ENCODE measurements at regions not wholly inside any gene's neighbourhood (a gene's known extent, or its start where the extent isn't known, plus 50 kb on each side); places are given as distances from the start of the nearest gene placed in this dataset.

DNA sequence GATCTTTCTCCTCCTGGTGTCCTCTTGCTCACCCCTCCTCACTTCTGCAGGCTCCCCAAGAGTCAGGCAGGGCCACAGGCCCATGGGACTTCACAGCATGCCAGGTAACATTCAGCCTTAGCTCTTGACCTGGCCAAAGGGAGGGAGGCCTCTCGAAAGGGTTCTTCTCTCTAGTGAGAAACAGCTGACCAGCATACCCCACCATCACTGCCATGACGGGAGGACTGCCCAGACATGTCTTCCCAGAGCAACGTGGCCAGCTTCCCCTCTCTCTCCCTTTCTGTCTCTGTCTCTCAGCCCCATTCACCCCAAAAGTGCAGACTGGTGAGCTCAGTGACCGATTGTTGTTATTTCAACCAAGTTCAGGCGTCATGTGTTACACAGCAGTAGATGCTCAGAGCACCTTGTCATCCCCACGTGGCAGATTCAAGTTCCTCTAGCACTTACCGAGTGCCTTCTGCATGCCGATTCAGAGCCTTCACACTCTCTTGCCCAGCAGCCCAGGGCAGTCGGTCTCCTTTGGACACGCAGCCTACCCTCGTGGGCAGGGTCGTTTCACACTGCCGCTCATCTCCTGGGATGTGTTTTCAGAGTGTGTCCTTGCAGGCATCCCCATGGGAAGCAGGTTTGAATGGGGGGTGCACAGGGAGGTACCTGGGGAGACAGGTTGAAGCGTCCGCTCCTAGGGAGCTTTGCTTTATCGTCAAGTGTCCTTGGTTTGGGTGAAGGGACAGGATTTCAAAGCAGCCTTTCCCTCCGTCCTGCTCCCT is 259.9 kb downstream of the NDUFA10 start:
- DNase-seq, result no peak

DNA sequence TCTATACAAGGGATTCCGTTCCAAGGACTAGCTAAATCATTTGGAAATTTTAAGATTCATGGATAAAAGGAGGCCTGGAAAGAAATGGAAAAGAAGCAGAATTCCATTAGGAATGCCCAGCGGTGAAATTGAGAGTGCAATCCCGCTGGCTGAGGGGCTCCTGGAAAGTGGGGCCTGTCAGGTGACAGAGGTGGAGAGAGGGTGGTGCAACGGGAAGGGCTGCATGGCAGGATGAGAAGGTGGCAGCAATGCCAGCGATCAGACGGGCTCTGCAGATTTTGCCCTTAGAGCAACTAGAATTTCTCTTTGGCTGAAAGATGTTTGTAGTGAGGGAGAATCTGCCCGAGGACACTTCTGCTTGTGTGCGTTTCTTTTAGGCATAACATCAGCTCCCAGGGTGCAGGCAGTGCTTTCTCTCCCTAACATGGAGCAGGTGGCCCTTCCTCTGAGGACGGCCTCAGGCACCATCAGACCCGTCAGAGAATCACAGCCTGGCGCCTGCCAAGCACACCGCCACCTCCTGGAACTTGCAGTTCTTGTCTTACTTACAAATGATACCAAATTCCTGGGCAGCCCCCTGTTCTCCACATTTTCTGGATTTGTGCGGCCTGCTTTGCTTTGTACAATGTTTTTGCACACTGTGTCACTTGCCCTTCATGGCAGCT is 261.6 kb downstream of the NDUFA10 start:
- peak in 1 of 3 donors; percentile 20 for DNase-seq

DNA sequence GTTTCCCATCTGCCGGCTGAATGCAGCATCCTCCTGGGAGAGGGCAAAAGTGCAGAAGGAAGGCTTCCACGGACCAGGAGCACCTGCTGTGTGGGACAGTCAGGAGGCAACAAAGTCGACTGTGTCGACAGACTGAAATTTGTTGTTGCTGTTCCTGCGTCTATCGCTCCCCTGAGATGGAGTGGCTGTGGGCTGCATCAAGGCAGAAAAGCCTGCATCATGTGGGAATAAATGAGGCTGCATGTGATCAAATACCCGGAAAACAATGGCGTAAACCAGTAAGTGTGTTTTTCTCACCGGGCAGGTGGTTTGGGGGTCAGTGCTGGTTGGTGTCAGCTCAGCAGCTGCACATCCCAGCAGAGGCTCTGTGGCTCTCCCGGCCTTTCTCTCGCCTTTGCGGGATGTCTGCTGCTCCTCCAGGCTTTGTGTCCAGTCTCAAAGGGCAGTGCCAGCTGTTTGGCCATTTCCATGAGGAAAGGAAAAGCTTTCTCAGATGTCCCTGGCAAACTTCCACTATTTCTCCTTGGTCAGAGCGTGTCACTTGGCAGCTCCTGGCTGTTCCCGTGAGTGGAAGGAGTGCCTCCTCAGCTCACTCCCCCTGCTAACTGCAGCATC is 262.4 kb downstream of the NDUFA10 start:
- DNase-seq, result peak in 1 of 3 donors; percentile 67

DNA sequence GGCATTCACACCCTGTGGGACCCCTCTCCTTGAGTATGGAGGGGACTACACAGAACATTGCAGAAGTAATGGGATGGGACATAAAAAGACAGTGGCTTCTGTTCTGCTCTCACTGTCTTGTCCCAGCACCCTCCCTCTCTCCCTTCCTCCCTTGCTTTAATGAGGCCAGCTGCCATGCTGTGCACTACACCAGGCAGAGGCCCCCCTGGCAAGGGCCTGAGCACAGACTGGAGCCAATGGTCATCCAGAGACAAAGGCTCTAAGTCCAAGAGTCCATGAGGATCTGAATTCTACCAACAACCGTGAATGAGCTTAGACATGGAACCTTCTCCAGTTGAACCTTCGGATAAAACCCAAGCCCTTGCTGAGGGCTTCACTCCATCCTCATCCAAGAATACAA is 263.0 kb downstream of the NDUFA10 start:
- DNase-seq, result no peak

DNA sequence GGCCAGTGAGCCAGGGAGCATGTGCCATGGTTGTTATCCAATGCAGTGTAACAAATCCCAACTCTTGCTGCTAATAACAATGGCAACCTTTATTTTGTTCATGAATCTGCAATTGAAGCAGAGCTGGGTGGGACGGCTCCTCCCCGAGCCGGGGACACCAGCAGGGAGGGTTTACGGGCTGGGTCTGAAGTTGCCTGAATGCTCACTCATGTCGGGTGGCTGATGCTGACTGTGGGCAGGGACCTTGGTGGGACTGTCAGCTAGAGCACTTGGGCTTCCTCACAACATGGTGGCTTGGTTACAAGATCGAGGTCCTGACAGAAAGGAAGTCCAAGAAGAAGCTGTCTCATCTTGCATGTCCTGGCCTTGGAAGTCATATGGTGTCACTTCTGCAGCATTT is 264.5 kb downstream of the NDUFA10 start:
- DNase-seq, result no peak

DNA sequence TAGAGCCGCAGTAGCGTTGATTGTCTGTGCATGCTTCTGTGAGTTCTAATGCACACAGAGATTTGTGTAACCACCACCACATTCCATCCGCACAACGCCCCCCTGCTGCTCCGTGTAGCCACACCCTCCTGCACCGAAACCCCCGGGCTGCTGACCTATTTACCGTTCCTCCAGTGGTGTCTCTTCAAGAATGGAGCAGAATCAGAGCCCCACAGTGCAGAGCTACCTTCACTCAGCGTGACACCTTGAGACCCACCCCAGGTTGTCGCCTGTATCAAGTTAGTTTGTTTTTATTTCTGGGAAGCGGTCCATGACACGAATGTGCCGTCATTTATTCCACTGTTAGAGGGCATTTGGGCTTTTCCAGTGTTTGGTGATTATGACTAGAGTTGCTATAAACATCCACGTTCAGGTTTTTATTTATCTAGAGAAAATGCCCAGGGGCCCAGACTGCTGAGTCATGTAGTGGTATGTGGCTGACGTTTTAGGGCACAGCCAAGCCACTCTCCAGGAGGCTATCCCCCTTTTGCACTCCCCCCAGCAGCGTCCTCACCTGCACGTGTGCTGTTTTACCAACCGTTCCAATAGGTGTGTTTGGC is 266.8 kb downstream of the NDUFA10 start:
- DNase-seq, result no peak

DNA sequence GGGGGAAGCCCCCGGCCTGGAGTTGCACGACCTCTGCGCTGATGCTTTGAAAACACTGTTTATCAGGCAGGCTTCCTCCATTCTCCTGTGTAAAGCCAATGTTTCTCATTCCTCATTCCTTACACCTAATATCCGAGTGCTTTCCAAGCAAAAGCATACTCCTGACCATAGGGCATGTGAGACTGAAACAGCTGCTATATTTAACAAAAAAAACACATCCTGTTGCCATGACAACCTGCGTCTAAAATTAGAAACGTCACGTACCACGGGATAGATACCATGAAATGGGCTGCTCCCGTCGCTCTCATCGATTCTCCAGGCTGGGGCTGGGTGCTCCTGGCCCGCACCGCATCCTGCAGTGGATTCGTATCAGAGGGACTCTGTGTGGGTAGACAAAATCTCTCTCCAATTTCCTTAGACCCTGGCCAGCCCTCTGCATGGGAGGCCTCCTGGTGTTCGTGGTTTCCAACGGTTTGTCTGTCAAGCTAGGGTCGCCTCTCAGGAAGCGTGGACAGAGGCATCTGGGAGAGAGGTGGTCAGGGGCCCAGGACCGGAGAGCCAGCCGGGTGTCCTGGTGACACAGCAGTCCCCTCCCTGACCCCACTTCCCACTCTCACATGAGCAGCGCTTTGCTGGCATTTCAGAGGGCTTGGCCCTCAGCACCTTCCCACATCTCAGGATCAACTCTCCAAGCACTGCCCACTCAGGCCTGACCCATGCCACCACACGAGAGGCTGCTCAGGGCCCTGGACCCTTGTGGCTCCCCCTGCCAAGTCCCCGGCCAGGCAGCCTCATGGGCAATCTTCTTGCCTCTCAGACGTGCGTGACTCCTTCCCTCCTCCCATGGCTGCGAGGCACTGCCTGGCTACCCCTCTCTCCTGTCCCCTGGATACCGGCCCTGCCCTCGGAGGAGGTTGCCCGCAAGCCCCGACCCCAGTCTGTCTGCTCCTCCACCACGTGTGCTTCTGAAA is 268.1 kb downstream of the NDUFA10 start:
- DNase-seq, result peak; percentile 60 to 93 (median 85)

DNA sequence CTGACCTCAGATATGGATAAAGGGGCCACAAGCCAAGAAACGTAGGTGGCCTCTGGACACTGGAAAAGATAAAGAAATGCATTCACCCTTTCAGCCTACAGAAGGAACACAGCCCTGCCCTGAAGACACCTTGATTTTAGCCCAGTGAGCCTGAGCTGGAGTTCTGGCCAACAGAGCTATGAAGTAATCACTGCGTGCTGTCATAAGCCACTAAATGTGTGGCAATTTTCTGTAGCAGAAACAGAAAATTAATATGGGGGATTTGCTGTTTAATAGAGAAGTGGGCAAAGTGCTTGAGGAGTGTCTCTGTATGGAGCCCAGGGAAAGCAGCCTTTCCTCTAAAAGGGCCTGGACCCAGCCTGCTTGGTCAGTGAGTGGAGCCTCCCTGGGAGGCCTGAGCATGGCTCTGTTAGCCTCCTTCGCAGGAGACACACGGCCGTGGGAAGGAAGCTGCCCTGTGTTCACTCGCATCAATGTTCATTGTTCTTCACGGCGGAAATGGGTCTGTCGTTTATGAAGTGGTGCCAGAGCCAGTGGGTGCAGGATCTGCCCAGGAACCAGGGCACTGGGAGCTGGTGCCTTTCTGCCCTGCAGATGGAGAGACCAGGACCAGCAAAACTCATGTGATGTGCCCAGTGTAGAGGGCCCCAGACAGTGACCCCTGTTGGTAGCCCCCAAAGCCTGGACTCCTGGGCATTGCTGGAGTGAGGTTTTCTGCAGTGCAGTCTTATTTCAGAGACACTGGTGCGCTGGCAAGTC is 268.9 kb downstream of the NDUFA10 start:
- no peak for DNase-seq

DNA sequence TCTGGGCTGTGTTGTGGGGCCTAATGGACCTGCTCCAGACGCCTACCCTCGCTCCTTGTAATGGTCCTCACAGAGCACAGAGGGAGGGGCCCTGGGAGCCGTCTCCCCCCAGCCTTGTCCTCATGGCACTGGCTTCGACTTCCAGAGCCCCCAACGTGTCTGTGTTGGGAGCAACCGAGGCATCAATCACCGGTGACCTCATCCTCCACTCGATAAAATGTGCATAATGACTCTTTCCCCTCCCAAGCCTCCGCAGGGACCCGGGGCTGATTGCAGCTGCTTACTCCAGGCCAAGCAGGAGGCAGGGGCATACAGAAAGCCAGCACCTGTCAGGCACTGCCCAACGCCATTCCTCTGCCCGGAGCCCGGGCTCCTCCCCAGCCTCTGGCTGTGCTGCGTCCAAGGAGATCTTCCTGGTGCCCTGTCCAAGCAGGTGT is 271.7 kb downstream of the NDUFA10 start:
- no peak for DNase-seq

DNA sequence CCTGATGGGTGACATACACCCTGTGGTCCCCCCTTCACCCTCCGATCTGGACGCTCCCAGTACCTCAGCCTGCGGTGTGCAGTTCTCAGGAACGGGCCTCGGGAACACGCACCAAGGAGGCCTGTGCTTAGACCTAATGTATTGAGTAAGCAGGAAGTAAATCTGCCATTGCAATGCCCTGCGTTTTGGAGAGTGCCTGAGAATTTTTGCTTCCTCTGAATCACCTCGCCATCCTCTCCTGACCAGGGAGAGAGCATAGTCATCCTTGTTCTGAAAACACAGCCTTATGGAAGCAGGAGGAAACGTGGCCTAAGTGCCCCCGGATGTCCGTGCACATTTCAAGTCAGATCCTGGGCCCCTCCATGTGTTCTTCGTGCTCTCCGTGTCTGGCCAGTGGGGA is 272.2 kb downstream of the NDUFA10 start:
- no peak for DNase-seq

DNA sequence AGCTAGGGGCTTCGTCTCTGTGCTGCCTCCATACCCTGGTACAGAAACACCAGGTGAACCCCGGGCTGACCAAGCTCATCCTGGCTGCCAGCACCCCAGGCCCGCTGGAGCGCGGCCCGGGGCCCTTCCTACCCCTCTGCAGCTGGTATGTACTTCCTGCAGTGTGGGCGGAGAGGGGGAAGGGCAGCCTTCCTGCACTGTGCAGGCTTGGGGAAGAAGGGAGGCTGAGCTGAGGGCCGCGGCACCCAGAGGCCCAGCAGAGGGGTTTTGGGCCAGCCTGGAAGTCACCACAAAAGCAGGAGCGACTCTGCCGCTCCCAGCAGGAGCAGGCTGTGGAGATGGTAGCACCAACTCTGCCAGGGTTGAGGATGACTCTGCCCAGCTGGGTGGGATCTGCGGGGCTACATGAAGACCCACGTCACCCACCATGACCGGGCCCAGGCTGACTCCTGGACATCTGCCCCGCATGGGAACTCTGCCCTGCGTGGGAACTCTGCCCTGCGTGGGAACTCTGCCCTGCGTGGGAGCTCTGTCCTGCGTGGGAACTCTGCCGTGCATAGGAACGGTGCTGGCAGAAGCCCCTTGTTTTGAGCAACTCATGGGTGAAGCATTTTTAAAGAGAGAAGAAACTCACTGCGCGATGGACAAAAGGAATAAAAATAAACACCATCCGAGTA is 273.3 kb downstream of the NDUFA10 start:
- DNase-seq, result peak in 2 of 3 donors; percentile 53 to 75

DNA sequence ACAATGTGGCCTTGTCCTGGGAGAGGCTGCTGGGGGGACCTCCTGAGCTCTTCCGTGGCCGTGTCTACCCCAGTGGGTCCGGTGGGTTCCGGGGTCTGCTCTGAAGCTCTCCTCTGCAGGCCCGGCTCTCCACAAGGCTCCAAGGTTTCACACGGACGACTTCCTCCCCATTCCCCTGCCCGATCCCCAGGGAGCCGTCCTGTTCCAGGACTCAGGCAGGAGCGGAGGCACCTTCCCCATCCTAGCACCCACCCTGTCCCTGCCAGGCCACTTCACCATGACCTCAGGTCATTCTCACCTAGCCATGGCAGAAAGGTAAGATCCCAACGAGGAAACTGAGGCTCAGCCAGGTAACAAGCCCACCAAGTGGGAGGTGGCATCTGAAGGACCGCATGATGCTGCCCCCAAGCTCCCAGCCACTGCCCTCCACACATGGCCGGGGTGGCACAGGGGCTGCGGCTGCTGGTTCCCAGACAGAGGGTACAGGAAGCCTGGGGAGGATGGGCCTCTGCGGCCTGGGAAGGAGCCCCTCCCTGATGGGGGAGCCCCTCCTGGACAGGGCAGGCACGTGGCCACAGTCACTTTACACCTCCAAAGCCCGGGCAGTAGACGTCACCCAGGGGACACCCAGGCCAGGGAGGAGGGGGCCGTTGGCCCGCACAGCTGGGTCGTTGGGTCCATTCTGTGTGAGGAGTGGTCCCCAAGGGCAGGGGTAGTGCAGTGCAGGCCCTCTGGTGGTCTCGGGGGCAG is 274.0 kb downstream of the NDUFA10 start:
- DNase-seq, result no peak

DNA sequence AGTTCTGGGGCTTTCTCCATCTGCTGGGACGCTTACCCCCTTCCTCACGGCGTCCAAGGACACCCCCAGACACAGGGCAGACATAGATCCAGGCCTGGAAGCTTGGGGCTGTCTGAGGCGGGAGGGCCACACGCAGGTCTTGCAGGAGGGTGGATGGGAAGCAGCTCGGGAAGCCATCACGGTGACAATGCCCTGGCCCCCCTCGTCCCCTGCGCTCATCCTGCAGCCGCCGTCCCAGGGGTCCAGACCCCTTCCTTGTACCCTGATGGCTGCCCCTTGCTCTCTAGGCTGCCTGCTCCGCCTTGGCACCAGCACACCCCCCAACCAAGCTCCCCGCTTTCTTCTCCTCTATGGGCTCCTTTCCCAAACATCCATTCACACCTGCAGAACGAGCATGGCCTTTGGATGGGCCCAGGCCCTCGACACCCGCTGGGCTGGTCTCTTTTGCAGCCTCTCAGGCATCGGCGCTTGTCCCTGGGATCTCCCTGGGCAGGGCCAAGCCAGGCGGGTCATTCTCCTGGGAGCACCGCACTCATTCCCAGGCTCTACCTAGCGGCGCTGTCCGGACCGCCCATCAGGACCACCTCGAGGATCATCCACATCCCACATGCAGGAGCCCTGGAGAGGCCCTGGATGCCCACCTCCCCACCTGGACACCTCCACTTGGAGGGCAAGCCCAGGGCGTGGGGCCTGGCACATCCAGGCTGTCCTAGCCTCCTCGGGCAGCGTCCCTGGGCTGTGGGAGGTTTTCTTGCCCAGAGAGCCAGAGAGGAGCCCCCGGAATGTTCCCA is 274.9 kb downstream of the NDUFA10 start:
- no peak for DNase-seq

DNA sequence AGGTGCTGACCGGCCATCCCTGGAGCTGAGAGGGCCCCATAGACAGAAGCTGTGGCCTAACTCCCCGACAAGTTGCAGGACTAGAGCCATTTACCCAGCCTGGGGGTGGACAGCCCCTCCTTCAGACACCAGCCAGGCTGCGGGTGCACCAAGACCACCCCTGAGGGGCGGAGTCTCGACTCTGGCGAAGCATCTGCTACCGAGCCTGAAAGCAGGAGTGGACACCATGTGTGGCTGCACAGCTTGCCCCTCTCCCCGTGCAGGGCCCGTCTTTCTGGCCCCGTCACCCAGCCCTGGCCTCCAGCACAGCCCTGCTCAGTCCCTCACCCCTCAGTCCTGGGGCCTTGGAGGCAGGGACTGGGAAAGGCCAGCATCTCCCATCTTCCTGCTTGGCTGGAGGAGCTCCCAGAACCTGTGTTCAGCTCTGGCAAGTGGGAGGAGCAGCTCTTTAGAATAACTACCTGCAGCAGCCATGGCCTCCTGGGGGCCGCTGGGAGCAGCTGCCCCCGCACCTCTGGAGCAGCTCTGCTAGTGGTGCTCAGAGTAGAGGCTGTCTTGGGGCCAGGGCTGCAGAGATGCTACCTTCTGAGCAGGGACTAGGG is 275.8 kb downstream of the NDUFA10 start:
- DNase-seq, result no peak

DNA sequence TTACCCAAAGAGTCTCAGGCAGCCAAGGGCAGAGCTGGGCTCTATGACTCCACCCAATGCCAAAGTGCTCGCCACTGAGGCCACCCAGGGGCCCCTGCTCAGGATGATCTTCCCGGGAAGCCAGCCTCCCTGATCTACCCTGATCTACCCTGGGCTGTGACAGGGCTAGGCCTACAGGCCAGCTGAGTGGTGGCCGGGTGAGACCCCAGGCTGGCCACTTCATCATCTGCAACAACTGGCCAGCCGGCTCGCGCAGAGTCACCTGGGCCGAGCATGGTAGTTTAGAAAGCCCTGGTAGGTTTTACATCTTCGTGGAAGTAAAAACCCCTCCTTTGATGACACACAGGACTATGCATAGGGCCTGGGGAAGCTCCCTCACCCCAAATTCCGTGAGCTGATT is 276.3 kb downstream of the NDUFA10 start:
- no peak for DNase-seq

DNA sequence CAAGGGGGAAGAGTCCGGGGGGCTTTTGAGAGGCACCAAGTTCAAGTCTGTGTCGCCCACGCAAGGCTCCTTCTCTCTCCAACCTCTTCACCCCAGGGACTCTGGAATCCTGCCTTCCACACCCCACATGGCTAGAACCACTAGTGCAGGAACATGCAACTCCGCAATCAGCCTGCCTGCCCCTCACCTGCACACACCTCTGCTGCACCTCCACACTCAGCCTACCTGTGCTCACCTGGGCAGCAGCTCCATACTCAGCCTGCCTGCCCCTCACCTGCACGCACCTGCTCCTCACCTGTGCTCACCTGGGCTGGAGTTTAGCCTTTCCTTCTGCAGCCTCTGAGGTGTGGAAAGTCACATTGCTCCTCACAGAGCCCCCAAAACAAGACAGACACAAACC is 277.4 kb downstream of the NDUFA10 start:
- no peak for DNase-seq

DNA sequence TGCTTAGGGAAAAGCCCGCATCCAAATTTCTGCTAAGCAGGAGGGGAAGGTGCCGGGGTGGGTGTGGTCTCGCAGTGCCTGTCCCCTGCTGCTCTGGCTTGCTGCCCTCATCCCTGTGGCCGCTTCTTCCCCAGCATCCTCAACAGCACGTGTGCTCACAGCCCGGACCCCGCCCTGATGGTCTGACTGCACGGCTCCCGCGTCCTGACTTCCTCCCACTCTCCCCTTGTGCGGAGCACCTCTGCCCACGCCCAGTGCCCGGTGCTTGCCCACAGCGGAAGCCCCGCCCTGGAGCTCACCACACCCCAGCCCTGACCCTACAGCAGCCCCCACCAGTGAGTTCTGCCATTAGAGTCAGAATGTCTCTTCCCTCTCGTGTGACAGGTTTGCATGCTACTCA is 277.9 kb downstream of the NDUFA10 start:
- DNase-seq, result no peak

Measured in muscle of back (tissue), 3 donors.